DMS53 (cell line): ENCODE measurements at regions not wholly inside any gene's neighbourhood (a gene's known extent, or its start where the extent isn't known, plus 50 kb on each side); places are given as distances from the start of the nearest gene placed in this dataset.
"Not testable (repeated sequence)": the region's sequence is repeated elsewhere in the genome, so short reads cannot be mapped to it uniquely, and the experiment has no call there.

Experiments
- DNase-seq: peaks from one replicate; lab custom pipeline; 2025; lab: John Stamatoyannopoulos, UW

GRCh38 chr3:105119801-105120340 lies 246.8 kb upstream of the ALCAM start:
- DNase-seq: peak; percentile 9

DNA sequence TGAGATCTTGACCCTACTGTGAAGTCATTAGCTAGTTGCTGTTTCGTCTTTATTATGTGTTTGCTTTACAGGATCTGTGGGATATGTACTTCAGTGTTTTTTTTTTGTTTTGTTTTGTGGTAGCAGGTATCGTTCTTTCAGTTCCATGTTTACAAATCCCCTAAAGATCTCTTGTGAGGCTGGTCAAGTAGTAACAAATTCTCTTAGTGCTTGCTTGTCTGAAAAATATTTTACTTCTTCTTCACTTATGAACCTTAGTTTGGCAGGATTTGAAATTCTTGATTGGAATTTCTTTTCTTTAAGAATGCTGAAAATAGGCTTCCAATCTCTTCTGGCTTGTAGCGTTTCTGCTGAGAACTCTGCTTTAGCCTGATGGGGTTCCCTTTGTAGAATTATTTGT lies 235.8 kb upstream of the ALCAM start:
- no peak for DNase-seq

DNA sequence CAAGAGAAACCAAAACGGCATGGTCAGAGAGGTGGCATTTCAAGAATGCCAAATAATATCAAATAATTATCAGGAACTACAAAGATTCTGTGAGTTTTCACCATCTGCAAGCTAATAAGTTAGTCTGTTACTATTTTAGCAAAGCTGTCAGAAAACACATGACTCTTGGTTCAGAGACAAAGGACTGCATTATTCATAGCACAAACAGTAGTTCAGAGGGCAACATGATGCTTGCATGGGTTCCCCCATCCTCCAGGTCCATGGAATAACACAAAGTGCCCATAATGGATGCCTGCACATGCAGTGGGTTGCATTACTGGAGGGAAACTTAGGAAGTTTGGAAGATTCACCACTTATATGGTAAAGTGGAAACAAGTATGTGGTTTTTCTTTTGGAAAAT lies 228.8 kb upstream of the ALCAM start:
- DNase-seq: no peak

GRCh38 chr3:105139881-105140560 lies 226.7 kb upstream of the ALCAM start:
- no peak for DNase-seq

- DNase-seq: no peak
Measured at GRCh38 chr3:105140899-105141367, 225.8 kb upstream of the ALCAM start.

DNA sequence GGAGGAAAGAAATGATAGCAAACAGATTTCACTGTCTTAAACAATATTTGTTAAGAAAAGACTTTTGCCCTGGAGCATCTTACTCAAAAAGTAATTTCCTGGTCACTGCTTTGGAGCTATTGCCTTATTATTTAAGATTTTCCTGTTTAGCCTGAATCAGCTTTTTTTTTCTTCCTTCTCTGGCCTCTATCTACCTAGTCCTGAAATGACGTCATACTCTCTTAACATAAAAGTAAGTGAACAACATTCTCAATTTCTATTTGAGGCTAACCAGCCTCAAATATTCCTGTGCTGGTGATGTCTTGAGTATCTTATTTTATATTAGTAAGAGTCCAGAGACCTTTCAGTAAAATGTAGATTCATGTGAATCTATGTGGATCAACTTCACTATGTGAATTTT lies 221.9 kb upstream of the ALCAM start:
- DNase-seq: no peak

- no peak for DNase-seq
Measured at GRCh38 chr3:105145511-105145910, 221.2 kb upstream of the ALCAM start.

DNA sequence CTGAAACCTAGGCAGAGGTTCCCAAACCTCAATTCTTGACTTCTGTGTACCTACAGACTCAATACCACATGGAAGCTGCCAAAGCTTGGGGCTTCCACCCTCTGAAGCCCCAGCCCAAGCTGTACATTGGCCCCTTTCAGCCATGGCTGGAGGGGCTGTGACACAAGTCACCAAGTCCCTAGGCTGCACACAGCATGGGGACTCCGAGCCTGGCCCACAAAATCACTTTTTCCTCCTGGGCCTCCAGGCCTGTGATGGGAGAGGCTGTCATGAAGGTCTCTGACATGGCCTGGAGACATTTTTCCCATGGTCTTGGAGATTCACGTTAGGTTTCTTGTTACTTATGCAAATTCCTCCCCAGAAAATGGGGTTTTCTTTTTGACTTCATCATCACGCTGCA lies 217.5 kb upstream of the ALCAM start:
- DNase-seq: not testable (repeated sequence)

DNA sequence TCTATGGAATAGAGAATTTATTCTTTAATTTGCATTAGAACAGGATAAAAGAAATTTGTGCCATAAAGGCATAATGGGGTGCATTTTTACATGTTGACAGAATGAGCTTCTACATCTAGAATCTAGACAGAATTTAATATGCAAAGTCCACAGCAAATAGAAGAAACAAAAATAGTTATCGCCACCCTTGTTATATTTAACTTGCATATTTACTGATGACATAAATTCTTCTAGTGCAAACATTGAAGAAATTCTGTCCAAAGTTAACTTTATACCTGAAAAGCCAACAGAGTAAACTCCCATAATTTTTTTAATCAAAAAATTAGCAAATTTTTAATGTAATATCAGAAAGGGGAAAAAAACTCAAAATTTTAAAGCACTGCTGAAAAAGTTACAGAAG lies 213.7 kb upstream of the ALCAM start:
- DNase-seq: no peak

DNA sequence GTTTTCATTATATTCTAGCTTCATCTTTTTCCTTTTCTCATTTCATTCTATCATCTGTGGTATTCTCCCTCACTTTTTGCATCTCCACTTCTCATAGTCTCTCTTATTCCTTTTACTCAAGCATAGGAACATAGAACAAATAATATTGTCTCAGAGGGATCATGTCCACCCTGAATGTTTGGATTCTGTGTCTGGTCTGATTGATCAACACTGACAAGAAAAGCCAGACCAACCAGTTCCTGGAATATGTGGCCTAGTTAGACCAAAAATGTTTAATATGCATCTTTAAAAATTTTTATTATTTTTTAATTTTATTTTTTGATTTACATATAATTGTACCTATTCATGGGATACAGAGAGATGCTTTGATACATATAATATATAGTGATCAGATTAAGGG lies 212.0 kb upstream of the ALCAM start:
- DNase-seq: no peak

DNA sequence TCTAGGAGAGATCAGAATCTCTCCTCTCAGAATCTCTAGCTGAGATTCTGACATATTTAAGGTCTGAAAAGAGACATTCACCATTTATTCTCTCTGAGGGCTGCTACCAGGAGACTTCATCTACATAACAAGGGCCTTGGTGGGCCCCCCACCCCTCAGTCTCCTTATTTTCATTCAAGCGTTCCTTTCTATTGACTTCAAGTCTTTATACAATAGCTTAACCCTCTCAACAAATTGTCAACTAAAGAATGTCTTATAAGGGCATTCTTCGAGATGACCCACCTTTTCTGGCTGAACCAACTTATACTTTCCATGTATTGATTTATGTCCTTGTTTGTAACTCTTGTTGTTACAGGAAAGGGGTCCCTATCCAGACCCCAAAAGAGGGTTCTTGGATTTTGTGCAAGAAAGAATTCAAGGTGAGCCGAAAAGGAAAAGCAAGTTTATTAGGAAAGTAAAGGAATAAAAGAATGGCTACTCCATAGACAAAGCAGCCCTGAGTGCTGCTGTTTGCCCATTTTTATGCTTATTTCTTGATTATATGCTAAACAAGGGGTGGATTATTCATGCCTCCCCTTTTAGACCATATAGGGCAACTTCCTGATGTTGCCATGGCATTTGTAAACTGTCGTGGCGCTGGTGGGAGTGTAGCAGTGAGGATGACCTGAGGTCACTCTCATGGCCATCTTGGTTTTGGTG lies 209.5 kb upstream of the ALCAM start:
- no peak for DNase-seq

DNA sequence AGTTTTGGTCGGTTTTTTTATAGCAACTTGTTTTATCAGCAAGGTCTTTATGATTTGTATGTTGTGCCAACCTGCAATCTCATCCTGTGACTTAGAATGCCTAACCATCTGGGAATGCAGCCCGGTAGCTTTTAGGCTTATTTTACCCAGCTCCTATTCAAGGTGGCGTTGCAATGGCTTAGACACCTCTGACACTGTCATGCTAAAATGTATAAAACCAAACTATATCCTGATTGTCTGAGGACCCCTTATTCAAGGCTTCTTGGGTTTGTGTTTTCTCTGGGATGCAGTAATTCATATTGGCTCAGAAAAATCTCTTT lies 209.0 kb upstream of the ALCAM start:
- no peak for DNase-seq

DNA sequence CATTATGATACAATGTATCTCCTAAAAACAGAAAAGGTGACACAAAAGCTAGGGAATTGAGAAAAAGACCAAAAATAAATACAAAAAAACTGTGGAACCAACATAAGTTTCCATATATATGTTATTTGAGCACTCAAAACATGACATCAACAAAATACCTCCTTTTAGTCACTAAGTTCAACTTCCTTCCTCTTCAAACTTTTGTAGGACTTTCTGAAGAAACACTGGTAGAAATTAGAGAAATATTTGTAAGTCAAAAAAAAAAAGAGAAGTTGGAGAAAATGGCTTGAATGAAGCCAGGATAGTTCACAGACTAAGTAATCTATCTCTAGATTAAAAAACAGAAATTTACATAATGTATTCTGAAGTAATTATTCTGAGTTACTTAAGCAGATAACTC lies 208.4 kb upstream of the ALCAM start:
- DNase-seq: no peak

GRCh38 chr3:105162448-105162847 lies 204.3 kb upstream of the ALCAM start:
- no peak for DNase-seq

DNA sequence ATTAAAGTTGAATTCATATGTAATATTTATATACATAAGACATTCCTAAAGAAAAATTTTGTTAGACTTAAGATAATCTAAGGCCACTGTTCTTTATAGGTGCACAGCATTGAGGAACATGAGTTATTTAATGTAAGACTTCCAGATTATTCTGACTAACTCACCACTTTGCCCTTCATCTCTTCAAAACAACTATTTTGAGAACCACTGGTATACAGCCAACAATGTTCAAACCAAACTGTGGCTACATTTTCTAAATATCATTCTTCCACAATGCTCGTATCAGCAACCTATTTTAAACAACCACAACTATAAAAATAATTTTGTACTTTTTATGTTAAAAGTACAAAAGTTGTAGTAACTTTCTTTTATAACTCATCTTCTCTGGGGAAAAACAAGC lies 199.8 kb upstream of the ALCAM start:
- DNase-seq: no peak

- DNase-seq: no peak
Measured at GRCh38 chr3:105170423-105170822, 196.3 kb upstream of the ALCAM start.

DNA sequence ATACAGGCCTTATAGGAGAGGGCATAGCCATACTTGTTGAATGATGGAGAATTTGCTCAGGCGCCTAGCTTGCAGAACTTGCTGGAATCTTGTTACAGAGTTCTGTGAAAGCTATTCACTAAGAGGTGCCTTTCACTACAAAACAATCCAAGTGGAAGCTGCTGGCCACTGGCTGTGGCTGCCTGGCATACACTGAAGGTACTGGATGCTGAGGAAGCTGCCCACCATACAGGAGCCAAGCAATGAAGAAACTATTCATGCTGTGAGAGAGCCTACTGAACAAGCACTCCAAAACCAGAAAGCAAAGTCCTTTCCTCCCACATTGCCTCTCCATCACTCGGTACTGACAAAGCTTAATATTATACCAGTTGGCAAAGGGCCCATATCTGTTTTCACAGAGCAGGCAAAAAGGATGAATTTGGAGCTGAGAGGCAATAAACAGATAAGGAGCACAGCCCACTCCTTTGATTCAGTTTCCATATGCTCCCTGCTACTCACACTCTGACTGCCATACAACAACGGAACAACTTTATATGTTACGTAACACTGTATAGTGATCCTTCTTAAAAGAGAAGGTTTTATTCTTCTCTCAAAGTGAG lies 192.6 kb upstream of the ALCAM start:
- no peak for DNase-seq

- no peak for DNase-seq
Measured at GRCh38 chr3:105177576-105177975, 189.1 kb upstream of the ALCAM start.

DNA sequence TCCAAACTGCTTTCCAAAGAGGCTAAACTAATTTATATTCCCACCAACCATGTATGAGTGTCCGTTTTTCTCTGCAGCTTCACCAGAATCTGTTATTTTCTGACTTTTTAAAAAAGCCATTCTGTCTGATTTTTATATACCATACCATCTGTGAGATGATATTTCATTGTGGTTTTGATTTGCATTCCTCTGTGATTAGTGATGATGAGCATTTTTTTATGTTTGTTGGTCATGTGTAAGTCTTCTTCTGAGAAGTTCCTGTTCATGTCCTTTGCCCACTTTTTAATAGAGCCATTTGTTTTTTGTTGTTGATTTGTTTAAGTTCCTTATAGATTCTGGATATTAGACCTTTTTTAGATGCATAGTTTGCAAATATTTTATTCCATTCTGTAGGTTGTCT lies 179.4 kb upstream of the ALCAM start:
- DNase-seq: no peak

- no peak for DNase-seq
Measured at GRCh38 chr3:105195260-105195659, 171.4 kb upstream of the ALCAM start.

DNA sequence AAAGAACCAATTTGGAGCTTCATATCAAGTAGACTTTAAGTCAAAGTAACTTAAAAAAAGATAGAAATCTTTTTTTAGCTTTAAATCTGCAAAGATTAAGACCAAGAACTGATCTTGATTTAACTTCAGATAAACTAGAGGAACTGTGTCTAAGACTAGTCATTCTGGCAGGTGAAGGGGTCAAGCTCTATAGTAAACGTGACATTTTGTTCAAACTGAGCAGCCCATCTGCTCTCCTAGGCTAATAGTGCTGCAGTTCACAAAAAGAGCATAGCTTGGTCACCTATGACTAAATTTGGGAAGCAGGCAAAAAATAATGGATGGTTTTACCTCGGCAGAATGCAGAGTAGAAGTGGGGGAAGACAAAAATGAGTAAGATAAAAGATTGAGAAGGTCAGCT lies 168.8 kb upstream of the ALCAM start:
- DNase-seq: no peak

GRCh38 chr3:105199217-105199616 lies 167.5 kb upstream of the ALCAM start:
- DNase-seq: no peak

GRCh38 chr3:105210141-105210540 lies 156.6 kb upstream of the ALCAM start:
- no peak for DNase-seq
